NCI-H1048 (cell line): ENCODE measurements at regions not wholly inside any gene's neighbourhood (a gene's known extent, or its start where the extent isn't known, plus 50 kb on each side); places are given as distances from the start of the nearest gene placed in this dataset.

Source experiments
- DNase-seq: peaks from one replicate; lab custom pipeline; 2025; lab: John Stamatoyannopoulos, UW

GRCh38 chr7:16001477-16001876, 315.0 kb upstream of the MEOX2 start:
- DNase-seq, result no peak

GRCh38 chr7:15998617-15999016, 312.1 kb upstream of the MEOX2 start:
- no peak for DNase-seq

GRCh38 chr7:15995027-15995426, 308.5 kb upstream of the MEOX2 start:
- no peak for DNase-seq

- DNase-seq, result no peak
These were observed 302.7 kb upstream of the MEOX2 start for GRCh38 chr7:15989194-15989593.

- no peak for DNase-seq
These were observed 299.3 kb upstream of the MEOX2 start for GRCh38 chr7:15985587-15986384.

- no peak for DNase-seq
These were observed 291.2 kb upstream of the MEOX2 start for GRCh38 chr7:15977663-15978062.

GRCh38 chr7:15972862-15973275, 286.4 kb upstream of the MEOX2 start:
- DNase-seq, result no peak

GRCh38 chr7:15967551-15967950, 281.1 kb upstream of the MEOX2 start:
- no peak for DNase-seq

GRCh38 chr7:15967121-15967520, 280.6 kb upstream of the MEOX2 start:
- DNase-seq, result no peak

GRCh38 chr7:15963206-15963605, 276.7 kb upstream of the MEOX2 start:
- DNase-seq, result no peak

- DNase-seq, result no peak
These were observed 268.3 kb upstream of the MEOX2 start for GRCh38 chr7:15954671-15955354.

GRCh38 chr7:15950299-15950698, 263.8 kb upstream of the MEOX2 start:
- no peak for DNase-seq

- DNase-seq, result no peak
These were observed 261.3 kb upstream of the MEOX2 start for GRCh38 chr7:15947754-15948153.

GRCh38 chr7:15938115-15938514, 251.6 kb upstream of the MEOX2 start:
- no peak for DNase-seq

GRCh38 chr7:15937571-15937970, 251.1 kb upstream of the MEOX2 start:
- no peak for DNase-seq

GRCh38 chr7:15936991-15937390, 250.5 kb upstream of the MEOX2 start:
- no peak for DNase-seq

GRCh38 chr7:15932318-15932717, 245.8 kb upstream of the MEOX2 start:
- no peak for DNase-seq

GRCh38 chr7:15929411-15929810, 242.9 kb upstream of the MEOX2 start:
- no peak for DNase-seq

- no peak for DNase-seq
These were observed 239.1 kb upstream of the MEOX2 start for GRCh38 chr7:15925608-15926007.

- DNase-seq, result no peak
These were observed 238.4 kb upstream of the MEOX2 start for GRCh38 chr7:15924910-15925309.

GRCh38 chr7:15922002-15922401, 235.5 kb upstream of the MEOX2 start:
- no peak for DNase-seq

GRCh38 chr7:15921576-15921975, 235.1 kb upstream of the MEOX2 start:
- no peak for DNase-seq

- no peak for DNase-seq
These were observed 234.5 kb upstream of the MEOX2 start for GRCh38 chr7:15920953-15921352.
